Smooth muscle cell (in vitro differentiated cells): ENCODE measurements at regions not wholly inside any gene's neighbourhood (a gene's known extent, or its start where the extent isn't known, plus 50 kb on each side); places are given as distances from the start of the nearest gene placed in this dataset.
A peak's percentile ranks its signal among the peaks of the same experiment; 100 is the strongest.

Experiments used
- DNase-seq: peaks from one replicate; lab custom pipeline; 2025; ENCODE audit not compliant: unreplicated experiment; lab: John Stamatoyannopoulos, UW
- H2AFZ ChIP-seq: fragments of 200-600 bp; sonication (generic); 2 replicates; pipeline ENCODE4 v1.6.0; 2016; ENCODE audit warnings: antibody characterized with exemption, low read depth, mild to moderate bottlenecking
- H3F3A ChIP-seq: fragments of 200-600 bp; sonication (generic); 2 replicates; pipeline ENCODE4 v1.6.0; 2017; ENCODE audit warnings: antibody characterized with exemption, low read depth
- H3K27ac ChIP-seq: fragments of 200-600 bp; sonication (generic); 2 replicates; pipeline ENCODE4 v1.5.1; 2016; ENCODE audit warnings: low read depth, mild to moderate bottlenecking
- H3K27me3 ChIP-seq: fragments of 200-600 bp; sonication (generic); 2 replicates; pipeline ENCODE4 v1.6.1; 2016; ENCODE audit warnings: low read depth, mild to moderate bottlenecking
- H3K36me3 ChIP-seq: fragments of 200-600 bp; sonication (generic); 2 replicates; pipeline ENCODE4 v1.5.1; 2016; ENCODE audit warnings: low read depth
- H3K4me1 ChIP-seq: fragments of 200-600 bp; sonication (generic); 2 replicates; pipeline ENCODE4 v1.5.1; 2016; ENCODE audit warnings: low read depth
- H3K4me2 ChIP-seq: fragments of 200-600 bp; sonication (generic); 2 replicates; pipeline ENCODE4 v1.6.0; 2016; ENCODE audit warnings: mild to moderate bottlenecking
- H3K4me3 ChIP-seq: fragments of 200-600 bp; sonication (generic); 2 replicates; pipeline ENCODE4 v1.5.1; 2016; ENCODE audit warnings: mild to moderate bottlenecking
- H3K79me2 ChIP-seq: fragments of 200-600 bp; sonication (generic); 2 replicates; pipeline ENCODE4 v1.6.0; 2016; ENCODE audit warnings: low read depth, mild to moderate bottlenecking
- H3K9ac ChIP-seq: fragments of 200-600 bp; sonication (generic); 2 replicates; pipeline ENCODE4 v1.6.0; 2016; ENCODE audit warnings: low read depth
- H3K9me3 ChIP-seq: fragments of 200-600 bp; sonication (generic); replicated peaks from 2 replicates; pipeline ENCODE4 v1.5.1; 2016; ENCODE audit warnings: low read depth
- H4K20me1 ChIP-seq: fragments of 200-600 bp; sonication (generic); 2 replicates; pipeline ENCODE4 v1.6.0; 2016; ENCODE audit warnings: low read depth
- WGBS: methylation state at CpG from one replicate; pipeline ENCODE4 v1.1.7; 2016; ENCODE audit warnings: low lambda C conversion rate; 5-methylcytosine and 5-hydroxymethylcytosine counted together
- TF ChIP-seq, protein P1 (sequence below): fragments of 200-600 bp; sonication (generic); IDR thresholded peaks from 2 replicates; pipeline ENCODE4 v1.5.1; 2017; ENCODE audit warnings: borderline replicate concordance, mild to moderate bottlenecking, antibody characterized with exemption; ENCODE audit not compliant: insufficient read depth, poor library complexity, severe bottlenecking

DNA sequence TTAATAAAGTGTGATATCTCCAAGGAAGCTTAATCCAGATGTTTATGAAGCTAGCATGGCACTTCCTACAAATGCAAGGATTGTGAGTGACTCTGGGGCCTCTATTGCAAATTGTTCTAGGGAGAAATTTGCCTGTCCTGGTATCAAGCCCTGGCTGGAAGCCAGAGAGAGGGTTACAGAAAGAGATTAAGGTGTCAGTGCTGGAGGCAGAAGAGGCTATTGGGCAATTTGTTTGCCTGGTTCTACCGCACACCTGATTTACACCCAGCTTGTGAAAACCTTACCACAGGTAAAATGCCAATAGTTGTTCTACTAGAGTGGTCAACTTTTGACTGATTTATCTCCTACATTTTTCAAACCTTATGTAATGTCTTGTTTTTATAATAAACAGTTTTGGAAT, 186.7 kb upstream of the FAT1 start:
- Histone ChIP-seq H3F3A (no peaks in the 10 kb centered on the region), H3K9ac (no peak overlapping the region), H3K9me3 (no peaks in the 10 kb centered on the region), H3K4me2 (no peak overlapping the region), H3K27ac (no peak overlapping the region), H3K4me1 (no peaks in the 10 kb centered on the region), H3K36me3 (no peaks in the 10 kb centered on the region), H3K27me3 (no peaks in the 10 kb centered on the region), H4K20me1 (no peaks in the 10 kb centered on the region), H3K79me2 (no peaks in the 10 kb centered on the region), H2AFZ (no peak overlapping the region), H3K4me3 (no peak overlapping the region)
- 72% methylated on average over 1 of the region's 1 CpG for whole genome bisulfite sequencing
- DNase-seq, result no peak
- TF ChIP-seq, protein P1, sequence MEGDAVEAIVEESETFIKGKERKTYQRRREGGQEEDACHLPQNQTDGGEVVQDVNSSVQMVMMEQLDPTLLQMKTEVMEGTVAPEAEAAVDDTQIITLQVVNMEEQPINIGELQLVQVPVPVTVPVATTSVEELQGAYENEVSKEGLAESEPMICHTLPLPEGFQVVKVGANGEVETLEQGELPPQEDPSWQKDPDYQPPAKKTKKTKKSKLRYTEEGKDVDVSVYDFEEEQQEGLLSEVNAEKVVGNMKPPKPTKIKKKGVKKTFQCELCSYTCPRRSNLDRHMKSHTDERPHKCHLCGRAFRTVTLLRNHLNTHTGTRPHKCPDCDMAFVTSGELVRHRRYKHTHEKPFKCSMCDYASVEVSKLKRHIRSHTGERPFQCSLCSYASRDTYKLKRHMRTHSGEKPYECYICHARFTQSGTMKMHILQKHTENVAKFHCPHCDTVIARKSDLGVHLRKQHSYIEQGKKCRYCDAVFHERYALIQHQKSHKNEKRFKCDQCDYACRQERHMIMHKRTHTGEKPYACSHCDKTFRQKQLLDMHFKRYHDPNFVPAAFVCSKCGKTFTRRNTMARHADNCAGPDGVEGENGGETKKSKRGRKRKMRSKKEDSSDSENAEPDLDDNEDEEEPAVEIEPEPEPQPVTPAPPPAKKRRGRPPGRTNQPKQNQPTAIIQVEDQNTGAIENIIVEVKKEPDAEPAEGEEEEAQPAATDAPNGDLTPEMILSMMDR, result no peak

DNA sequence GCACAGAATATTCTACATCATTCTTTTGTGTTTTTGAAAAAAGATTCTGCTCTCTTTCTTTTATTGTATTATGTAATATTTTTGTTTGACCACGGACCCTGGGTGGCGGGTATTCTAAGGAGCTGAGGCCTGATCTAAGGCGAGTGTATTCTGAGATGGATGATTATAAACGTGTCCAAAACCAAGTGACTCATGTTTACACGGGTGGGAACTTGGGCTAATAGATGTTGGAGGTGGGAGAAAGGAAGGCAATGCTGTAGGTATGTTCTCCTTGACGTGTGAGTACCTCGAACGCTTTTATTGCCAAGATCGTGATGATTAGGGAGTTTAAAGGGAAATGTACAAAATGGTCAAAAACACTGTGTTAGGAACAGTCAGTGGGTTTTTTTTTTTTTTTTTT, 188.9 kb upstream of the FAT1 start:
- WGBS, result 68% methylated on average over 9 of the region's 9 CpGs
- Histone ChIP-seq H3K9ac (no peak overlapping the region), H3K36me3 (no peaks in the 10 kb centered on the region), H3K4me2 (no peak overlapping the region), H2AFZ (no peak overlapping the region), H3K4me3 (no peak overlapping the region), H3K9me3 (no peaks in the 10 kb centered on the region), H3K27me3 (no peaks in the 10 kb centered on the region), H3F3A (no peaks in the 10 kb centered on the region), H3K27ac (no peak overlapping the region), H3K79me2 (no peaks in the 10 kb centered on the region), H4K20me1 (no peaks in the 10 kb centered on the region), H3K4me1 (peaks cover 6% of the 10 kb centered on the region)
- DNase-seq, result no peak
- TF ChIP-seq, protein P1, result no peak

DNA sequence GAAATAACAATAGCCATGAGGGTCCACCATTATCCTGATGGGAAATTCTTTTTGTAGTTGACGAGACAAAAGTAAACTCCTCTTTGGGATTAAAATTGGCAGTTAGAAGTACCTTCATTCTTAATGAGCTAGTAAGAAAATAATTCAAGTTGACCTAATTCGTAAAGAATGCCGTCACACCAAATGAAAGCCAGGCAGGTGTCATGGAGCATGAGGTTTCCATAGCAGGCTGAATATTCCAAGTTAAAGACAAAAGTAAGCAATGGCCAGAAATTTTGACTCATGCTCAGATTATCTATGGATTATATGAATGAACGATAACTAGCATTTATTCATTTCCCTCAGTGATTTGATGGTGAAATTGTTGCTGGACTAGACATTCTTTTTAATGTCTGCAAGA, 192.2 kb upstream of the FAT1 start:
- peak overlapping the region; percentile 28 for H3K27ac ChIP-seq
- H3K4me1 ChIP-seq, result peaks cover 6% of the 10 kb centered on the region
- WGBS, result 71% methylated on average over 4 of the region's 4 CpGs
- H3K9me3 ChIP-seq, result no peaks in the 10 kb centered on the region
- no peaks in the 10 kb centered on the region for H4K20me1 ChIP-seq
- TF ChIP-seq, protein P1, result no peak
- H3K27me3 ChIP-seq, result no peaks in the 10 kb centered on the region
- no peaks in the 10 kb centered on the region for H3K36me3 ChIP-seq
- no peak overlapping the region for H3K9ac ChIP-seq
- H3K79me2 ChIP-seq, result no peaks in the 10 kb centered on the region
- H3F3A ChIP-seq, result no peaks in the 10 kb centered on the region
- no peak overlapping the region for H3K4me2 ChIP-seq
- no peak overlapping the region for H2AFZ ChIP-seq
- no peak for DNase-seq
- no peak overlapping the region for H3K4me3 ChIP-seq

DNA sequence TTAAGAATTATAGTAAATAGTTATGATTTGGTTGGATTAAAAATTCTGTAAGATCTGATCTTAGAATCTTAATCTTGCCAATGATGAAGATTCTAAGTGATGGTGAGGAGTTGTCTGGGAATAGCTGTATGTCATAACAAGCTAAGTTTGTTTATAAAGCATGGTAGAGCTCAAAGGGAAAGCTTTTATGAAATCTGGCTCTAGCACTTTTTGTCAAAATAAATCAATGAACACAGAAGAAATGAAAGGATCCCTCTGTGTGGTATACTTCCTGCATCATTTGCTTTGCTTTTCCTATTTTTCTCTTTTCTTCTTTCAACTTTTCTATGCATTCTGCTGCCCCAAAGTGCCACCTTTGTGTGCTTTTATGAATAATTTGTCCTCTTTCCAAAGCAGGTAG, 193.5 kb upstream of the FAT1 start:
- Histone ChIP-seq H3K27me3 (no peaks in the 10 kb centered on the region), H3K4me2 (no peak overlapping the region), H2AFZ (peak overlapping the region; percentile 14), H4K20me1 (no peaks in the 10 kb centered on the region), H3K27ac (no peak overlapping the region), H3K79me2 (no peaks in the 10 kb centered on the region), H3F3A (no peaks in the 10 kb centered on the region), H3K36me3 (no peaks in the 10 kb centered on the region), H3K4me1 (peaks cover 6% of the 10 kb centered on the region), H3K9ac (no peak overlapping the region), H3K9me3 (no peaks in the 10 kb centered on the region), H3K4me3 (no peak overlapping the region)
- TF ChIP-seq, protein P1, result no peak
- DNase-seq, result no peak
